ENCODE measurements at regions not wholly inside any gene's neighbourhood (a gene's known extent, or its start where the extent isn't known, plus 50 kb on each side); places are given as distances from the start of the nearest gene placed in this dataset.

DNA sequence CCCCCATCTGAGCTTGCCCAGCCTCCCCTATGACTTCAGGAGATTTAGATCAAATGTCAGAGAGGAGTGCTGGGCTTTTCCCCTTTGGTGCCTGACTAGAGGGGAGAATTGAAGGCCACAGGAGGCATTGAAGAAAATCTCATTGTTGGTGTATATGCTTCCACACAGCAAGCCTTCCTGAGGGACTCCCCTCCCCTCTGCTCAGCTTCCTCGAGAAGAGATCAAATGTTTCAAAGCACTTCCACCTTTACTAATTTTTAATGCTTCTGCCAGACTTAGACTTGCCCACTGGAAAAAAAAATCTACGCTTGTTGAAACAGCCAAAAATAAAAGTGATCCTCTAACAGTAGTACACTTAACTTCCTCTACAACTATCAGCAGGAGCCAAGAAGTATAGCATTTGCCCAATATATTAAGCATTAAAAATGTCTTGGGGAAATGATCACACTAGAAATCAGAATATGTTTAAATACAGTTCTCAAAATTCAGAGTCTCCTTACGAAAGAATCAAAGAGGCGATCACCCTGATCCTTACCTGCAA lies 79.3 kb downstream of the FZD1 start:
- TF ChIP-seq, protein P1, sequence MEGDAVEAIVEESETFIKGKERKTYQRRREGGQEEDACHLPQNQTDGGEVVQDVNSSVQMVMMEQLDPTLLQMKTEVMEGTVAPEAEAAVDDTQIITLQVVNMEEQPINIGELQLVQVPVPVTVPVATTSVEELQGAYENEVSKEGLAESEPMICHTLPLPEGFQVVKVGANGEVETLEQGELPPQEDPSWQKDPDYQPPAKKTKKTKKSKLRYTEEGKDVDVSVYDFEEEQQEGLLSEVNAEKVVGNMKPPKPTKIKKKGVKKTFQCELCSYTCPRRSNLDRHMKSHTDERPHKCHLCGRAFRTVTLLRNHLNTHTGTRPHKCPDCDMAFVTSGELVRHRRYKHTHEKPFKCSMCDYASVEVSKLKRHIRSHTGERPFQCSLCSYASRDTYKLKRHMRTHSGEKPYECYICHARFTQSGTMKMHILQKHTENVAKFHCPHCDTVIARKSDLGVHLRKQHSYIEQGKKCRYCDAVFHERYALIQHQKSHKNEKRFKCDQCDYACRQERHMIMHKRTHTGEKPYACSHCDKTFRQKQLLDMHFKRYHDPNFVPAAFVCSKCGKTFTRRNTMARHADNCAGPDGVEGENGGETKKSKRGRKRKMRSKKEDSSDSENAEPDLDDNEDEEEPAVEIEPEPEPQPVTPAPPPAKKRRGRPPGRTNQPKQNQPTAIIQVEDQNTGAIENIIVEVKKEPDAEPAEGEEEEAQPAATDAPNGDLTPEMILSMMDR (IDR thresholded peaks at IDR 0.05; ENCODE audit: insufficient read depth, low read length, severe bottlenecking): no peak
- no peak for DNase-seq (ENCODE audit: low read depth)
- Histone ChIP-seq H3K27me3 (ENCODE audit: control insufficient read depth, insufficient read depth, low read length) (no peaks in the 10 kb centered on the region), H3K4me3 (ENCODE audit: low read depth, low read length) (no peak overlapping the region), H3K36me3 (ENCODE audit: control insufficient read depth, insufficient read depth, low read length) (no peaks in the 10 kb centered on the region)
- FAIRE-seq: no peak

DNA sequence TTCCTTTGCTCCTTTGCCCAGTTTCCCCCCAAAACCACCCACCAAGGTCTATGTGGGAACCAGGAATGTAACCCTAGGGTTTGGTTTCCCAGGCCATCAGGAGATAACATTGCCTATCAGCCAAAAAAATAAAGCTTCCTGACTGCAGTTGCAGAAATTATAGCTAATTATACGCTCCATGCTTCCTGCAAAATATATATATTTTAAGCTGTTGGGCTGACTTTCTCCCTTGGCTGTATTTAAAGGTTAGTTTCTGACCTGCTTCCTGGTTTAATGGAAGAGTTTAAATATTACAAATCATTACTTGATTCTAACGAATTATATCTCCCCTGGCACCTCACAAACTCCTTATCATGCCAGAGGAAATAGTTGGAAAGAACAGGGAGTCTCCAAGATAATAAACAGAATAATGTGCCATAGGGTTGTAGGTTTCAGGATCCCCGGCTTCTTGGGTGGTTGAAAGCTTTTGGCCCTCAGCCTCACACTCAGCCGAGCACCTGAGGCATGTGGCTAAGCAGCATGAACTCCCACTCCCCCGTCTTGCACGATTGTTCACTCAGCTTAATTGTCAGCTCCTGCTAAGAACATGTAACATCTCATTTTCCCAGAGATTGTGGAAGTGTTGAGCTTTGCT lies 79.9 kb downstream of the FZD1 start:
- no peak overlapping the region for H3K4me3 ChIP-seq (ENCODE audit: low read depth, low read length)
- DNase-seq (ENCODE audit: low read depth): no peak
- no peak for FAIRE-seq
- no peaks in the 10 kb centered on the region for H3K36me3 ChIP-seq (ENCODE audit: control insufficient read depth, insufficient read depth, low read length)
- TF ChIP-seq, protein P1 (IDR thresholded peaks at IDR 0.05; ENCODE audit: insufficient read depth, low read length, severe bottlenecking): no peak
- H3K27me3 ChIP-seq (ENCODE audit: control insufficient read depth, insufficient read depth, low read length): no peaks in the 10 kb centered on the region

DNA sequence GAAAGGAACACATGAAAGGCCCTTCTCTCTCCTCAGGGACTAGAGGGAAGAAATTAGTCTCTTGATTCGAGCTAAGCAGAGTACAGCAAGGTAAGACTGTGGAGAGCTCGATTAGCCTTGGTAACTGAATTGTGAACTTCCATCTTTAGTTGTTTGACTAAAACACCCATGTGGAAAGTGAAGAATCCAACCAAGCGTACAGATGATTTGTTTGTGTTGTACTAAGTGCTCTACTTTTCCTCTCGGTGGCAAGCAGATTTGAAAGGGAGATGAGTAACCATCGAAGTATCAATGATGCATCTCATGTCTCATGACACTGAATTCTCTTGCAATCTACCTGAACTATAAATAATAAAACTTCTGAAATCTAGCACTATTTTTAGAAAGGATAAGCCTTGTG lies 80.7 kb downstream of the FZD1 start:
- Histone ChIP-seq H3K36me3 (ENCODE audit: control insufficient read depth, insufficient read depth, low read length) (no peaks in the 10 kb centered on the region), H3K4me3 (ENCODE audit: low read depth, low read length) (no peak overlapping the region), H3K27me3 (ENCODE audit: control insufficient read depth, insufficient read depth, low read length) (no peaks in the 10 kb centered on the region)
- TF ChIP-seq, protein P1 (IDR thresholded peaks at IDR 0.05; ENCODE audit: insufficient read depth, low read length, severe bottlenecking): no peak
- DNase-seq (ENCODE audit: low read depth): no peak
- FAIRE-seq: no peak

DNA sequence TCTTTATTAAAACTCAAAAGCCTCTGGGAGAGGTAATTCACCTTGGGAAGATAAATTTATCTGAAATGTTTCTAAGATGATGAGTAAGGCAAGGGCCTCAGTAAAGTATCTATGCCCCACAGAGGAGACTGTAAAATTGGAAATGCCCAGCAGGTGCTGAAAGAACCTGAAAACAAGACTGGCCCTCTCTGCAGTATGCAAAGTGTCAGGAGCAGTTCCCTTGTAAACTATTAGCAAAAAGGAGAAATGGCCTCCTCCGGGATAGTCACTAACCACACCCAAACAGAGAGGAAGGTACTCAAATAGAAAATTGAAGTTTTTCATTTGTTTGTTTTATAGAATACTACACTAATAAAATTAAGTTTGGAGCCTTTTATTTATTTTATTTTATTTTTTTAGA lies 81.2 kb downstream of the FZD1 start:
- FAIRE-seq: no peak
- H3K4me3 ChIP-seq (ENCODE audit: low read depth, low read length): no peak overlapping the region
- DNase-seq (ENCODE audit: low read depth): no peak
- H3K36me3 ChIP-seq (ENCODE audit: control insufficient read depth, insufficient read depth, low read length): no peaks in the 10 kb centered on the region
- TF ChIP-seq, protein P1 (IDR thresholded peaks at IDR 0.05; ENCODE audit: insufficient read depth, low read length, severe bottlenecking): no peak
- no peaks in the 10 kb centered on the region for H3K27me3 ChIP-seq (ENCODE audit: control insufficient read depth, insufficient read depth, low read length)

DNA sequence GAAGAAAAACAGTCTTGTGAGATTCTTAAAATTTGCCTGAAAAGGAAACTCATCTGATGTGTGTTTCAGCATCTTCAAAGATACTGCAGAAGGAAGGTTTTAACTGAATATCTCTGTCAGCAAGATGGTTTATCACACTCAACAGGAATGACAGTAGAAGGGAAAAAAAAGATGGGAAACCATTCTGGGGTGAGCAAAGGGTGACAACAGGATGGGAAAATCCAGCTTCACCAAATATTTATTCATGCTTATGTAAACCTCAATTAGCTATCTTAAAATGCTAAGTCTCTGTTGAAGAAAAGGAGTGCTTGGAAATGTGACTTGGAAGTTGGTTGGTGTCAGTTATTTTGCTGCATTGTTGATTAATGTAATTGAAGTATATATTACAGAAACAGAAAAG lies 82.2 kb downstream of the FZD1 start:
- Histone ChIP-seq H3K4me3 (ENCODE audit: low read depth, low read length) (no peak overlapping the region), H3K36me3 (ENCODE audit: control insufficient read depth, insufficient read depth, low read length) (no peaks in the 10 kb centered on the region), H3K27me3 (ENCODE audit: control insufficient read depth, insufficient read depth, low read length) (no peaks in the 10 kb centered on the region)
- DNase-seq (ENCODE audit: low read depth) (no peak), FAIRE-seq (no peak)
- TF ChIP-seq, protein P1 (IDR thresholded peaks at IDR 0.05; ENCODE audit: insufficient read depth, low read length, severe bottlenecking): no peak

DNA sequence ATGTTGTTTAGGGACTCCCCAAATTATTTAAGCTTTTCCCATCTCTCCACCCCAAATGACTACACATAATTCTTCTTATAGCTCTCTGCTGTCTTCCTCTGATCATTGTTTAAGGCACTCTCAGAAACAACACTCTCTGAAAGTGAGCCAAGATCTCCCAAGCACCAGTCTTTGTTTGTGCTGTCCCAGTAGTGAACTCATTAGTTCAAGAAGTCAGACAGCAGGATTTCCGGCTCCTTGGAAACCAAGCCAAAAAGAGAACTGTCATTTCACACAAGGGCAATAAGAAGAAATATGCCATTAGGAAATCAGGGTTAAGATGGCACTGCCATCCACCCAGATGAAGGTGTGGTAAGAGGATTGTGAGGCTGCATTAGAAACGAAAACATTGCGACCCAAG lies 83.1 kb downstream of the FZD1 start:
- FAIRE-seq: no peak
- Histone ChIP-seq H3K27me3 (ENCODE audit: control insufficient read depth, insufficient read depth, low read length) (no peaks in the 10 kb centered on the region), H3K36me3 (ENCODE audit: control insufficient read depth, insufficient read depth, low read length) (no peaks in the 10 kb centered on the region), H3K4me3 (ENCODE audit: low read depth, low read length) (no peak overlapping the region)
- peak; percentile 3 for DNase-seq (ENCODE audit: low read depth)
- TF ChIP-seq, protein P1 (IDR thresholded peaks at IDR 0.05; ENCODE audit: insufficient read depth, low read length, severe bottlenecking): no peak
